Amygdala (tissue), 56 donors: ENCODE measurements at regions not wholly inside any gene's neighbourhood (a gene's known extent, or its start where the extent isn't known, plus 50 kb on each side); places are given as distances from the start of the nearest gene placed in this dataset.
A peak's percentile ranks its signal among the peaks of the same experiment; 100 is the strongest.
"Not testable (repeated sequence)": the region's sequence is repeated elsewhere in the genome, so short reads cannot be mapped to it uniquely, and the experiment has no call there.

Source experiments
- DNase-seq, 56 donors: peaks; one replicate each; lab custom pipeline; 2025; lab: John Stamatoyannopoulos, UW

GRCh38 chr6:147947521-147947920, 395.1 kb upstream of the SASH1 start:
- no peak for DNase-seq

- no peak for DNase-seq
These were observed 392.5 kb upstream of the SASH1 start for GRCh38 chr6:147949981-147950622.

GRCh38 chr6:147950623-147950987, 392.0 kb upstream of the SASH1 start:
- no peak for DNase-seq

DNA sequence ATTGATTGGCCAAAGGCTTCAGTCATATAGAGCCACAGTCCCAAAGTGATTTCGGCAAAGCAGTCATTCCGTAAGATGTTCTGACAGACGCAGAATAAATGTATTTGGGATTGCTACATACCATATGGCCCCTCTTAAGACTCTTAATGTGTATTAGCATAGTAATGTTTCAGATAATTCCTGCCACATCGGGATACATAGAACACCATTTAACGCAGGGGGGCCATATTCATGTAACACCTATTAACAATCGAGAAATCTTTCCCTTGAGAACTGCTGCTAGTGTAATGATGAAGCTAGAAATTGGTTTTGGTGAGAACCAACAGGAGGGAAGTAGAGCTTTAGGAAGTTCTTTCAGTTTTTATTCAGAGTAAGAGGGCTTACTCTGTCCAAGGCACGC, 390.9 kb upstream of the SASH1 start:
- DNase-seq, result no peak

DNA sequence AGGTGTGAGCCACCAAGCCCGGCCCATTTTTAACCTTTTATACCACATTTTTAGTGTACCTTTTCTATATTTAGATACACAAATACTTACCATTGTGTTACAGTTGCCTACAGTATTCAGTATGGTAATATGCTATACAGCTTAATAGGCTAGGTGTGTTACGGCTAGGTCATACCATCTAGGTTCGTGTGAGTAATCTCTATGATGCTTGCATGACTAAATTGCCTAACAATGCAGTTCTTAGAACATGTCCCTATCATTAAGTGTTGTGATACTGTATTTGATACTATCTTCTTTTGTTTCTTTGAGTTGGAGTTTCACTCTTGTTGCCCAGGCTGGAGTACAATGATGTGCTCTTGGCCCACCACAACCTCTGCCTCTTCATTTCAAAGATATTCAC, 387.7 kb upstream of the SASH1 start:
- no peak for DNase-seq

DNA sequence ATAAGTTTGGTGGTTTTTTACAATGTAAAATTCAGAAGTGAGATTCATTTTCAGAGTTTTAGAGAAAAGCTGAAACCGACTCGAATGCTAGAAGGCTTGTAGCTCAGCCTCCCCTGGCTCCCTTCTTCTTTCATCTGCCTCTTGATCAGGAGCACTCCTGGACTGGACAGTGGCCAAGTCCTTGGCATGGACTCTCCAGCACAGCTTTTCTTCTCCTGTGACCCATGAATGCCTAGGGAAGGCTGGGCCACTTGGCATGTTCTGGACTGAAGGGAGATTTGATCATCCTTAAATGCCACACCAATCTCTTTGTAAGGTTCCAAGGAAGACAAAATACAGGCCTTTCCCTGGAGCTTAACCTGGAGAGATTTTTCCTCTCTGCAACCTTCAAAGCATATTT, 384.0 kb upstream of the SASH1 start:
- peak in 1 of 56 donors; percentile 1 for DNase-seq

GRCh38 chr6:147961481-147962141, 381.0 kb upstream of the SASH1 start:
- no peak for DNase-seq

DNA sequence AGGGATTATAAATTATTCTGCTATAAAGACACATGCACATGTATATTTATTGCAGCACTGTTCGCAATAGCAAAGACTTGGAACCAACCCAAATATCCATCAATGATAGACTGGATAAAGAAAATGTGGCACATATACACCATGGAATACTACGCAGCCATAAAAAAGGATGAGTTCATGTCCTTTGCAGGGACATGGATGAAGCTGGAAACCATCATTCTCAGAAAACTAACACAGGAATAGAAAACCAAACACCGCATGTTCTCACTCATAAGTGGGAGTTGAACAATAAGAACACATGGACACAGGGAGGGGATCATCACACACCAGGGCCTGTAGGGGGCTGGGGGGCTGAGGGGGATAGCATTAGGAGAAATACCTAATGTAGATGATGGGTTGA, 377.2 kb upstream of the SASH1 start:
- not testable (repeated sequence) for DNase-seq

DNA sequence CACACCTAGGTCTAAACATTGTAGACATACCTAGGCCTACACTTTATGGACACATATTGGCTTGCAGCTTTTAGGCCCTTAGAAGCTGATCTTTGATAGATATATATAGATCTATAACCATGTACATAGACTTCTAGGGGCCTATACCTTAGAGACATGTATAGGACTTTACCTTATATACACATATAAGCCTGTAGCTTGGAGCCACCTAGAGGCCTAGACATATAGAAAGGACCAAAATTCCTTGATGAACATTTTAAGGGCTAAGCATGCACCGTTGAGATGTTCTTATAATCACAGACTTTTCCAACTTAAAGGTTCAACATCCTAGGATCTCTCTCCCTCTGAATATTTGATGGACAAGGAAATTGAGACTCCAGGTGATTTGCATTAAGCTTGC, 371.7 kb upstream of the SASH1 start:
- no peak for DNase-seq

DNA sequence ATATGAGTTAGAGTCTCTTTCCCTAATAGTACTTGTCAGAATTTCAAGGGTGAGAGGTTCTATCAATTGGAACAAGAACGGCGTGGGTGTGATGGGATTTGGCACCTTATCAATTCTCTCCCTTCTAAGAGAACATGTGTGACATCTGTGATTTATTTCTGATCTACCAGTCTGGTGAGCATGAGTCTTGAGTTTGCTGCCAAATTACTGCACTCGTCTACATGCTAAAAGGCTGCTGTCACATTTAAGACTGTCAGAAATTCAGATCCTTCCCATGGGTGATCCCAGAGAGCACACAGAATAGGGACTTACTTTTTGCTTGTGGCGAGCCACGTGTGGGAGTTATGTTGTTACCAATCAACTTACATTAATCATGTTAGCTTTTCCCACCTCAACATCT, 370.2 kb upstream of the SASH1 start:
- no peak for DNase-seq

- no peak for DNase-seq
These were observed 368.8 kb upstream of the SASH1 start for GRCh38 chr6:147973806-147974205.

DNA sequence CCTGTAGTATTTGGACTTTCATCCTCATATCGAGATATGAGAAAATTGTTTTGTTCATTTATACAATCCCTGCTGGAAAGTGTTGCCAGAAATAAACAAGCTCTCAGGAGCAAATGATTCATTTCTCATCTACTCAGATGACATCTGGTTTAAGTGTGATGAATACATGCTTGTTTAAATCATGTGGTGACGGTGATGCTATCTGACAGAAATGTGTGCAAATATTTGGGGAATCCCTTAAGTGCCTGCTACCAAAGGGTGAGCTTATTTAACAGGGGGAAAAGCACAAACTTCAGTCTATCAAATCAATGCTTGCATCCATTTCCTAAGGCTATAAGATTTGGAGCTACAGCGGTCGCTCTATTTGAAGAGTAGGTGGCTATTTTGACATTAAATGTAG, 368.3 kb upstream of the SASH1 start:
- no peak for DNase-seq

DNA sequence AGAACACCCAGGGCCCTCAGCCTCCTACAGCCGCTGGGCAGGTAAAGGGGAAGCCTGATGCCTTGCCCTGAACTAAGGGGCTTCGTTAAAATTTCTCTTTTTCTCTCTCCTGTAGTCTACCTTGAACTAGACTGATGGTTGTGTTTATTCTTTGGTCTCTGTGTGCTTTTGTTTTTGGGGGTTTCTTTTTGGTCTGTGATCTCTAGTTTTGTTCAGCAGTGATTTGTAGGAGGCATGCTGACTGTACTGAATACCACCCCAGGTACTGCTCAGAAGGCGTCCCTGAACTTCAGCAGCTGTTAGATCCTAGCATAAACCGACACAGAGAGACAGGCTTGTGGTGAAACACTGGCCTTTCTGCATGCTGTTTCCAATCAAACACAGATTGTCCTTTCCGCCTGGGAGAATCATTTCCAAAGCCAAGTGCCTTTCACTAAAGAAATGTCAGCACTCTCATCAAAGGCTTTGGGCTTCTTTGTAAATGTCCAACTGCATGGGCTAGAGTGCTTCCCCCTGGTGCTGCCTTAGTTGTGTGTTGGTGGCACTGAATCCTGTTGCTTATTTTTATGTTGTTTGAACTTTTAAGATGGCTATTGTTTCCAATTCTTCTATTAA, 364.7 kb upstream of the SASH1 start:
- no peak for DNase-seq

DNA sequence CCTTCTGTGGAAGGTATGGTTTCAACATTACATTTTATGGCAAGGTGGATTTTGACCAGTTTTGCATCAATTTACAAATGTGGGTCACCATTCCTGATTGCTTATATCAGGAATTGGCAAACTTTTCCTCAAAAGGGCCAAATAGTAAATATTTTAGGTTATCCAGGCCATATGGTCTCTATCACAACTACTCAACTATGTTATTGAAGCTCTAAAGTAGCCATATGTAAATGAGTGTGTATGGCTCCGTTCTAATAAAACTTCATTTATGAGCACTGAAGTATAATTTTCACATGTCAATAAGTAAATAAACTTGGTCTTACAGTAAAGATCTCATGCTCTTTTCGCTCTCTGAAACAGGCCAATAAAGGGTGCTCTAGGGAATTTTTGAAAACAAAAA, 362.7 kb upstream of the SASH1 start:
- DNase-seq, result no peak

GRCh38 chr6:147983581-147984366, 358.9 kb upstream of the SASH1 start:
- no peak for DNase-seq

GRCh38 chr6:147986846-147987245, 355.8 kb upstream of the SASH1 start:
- DNase-seq, result no peak

DNA sequence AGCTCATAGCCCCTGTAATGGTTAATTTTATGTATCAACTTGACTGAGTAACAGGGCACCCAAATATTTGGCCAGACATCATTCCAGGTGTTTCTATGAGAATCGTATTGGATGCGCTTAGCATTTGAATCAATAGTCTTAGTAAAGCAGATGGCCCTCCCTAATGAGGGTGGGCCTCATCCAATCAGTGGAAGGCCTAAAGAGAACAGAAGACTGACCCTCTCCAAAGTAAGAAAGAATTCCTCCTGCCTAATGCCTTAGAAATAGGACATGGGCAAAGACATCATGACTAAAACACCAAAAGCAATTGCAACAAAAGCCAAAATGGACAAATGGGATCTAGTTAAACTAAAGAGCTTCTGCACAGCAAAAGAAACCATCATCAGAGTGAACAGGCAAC, 352.5 kb upstream of the SASH1 start:
- no peak for DNase-seq

- no peak for DNase-seq
These were observed 350.7 kb upstream of the SASH1 start for GRCh38 chr6:147991961-147992360.

GRCh38 chr6:147999001-147999540, 343.6 kb upstream of the SASH1 start:
- no peak for DNase-seq

DNA sequence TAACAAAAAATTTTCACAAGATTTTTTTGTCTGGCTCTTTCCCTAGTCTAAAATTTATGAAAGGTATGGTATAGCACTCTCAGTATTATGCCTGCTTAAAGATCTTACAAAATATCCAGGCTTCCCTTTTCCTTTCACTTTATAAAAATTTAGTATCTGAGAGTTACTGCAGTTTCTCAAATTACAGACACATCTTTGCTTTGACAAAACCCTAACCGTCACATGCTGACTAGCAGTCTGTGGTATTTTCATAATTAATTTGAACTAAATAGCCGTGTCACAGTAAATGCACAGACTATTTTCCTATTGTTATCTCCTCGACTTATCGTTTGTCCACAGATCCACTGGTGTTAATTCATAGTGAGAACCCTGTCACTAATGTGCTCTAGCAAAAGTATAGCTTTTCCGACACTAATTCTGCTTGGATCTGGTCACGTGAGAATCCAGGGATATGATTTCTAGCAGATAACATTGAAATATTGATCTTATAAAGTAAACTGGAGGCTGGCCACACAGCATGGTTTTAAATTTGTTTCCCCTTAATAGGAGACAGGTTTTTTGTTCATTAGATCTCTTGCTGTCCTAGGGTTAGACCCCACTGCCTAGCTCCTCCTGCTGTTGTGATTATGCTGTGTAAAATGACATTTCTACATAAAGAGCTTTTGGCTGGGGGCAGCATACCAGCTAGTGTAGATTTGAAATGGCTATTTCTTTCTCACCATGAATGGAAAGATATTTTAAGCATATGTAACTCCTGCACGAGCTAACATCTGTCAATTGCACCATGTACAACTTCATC, 340.6 kb upstream of the SASH1 start:
- no peak for DNase-seq
